SK-N-SH treated with all-trans-retinoic acid at 6 μM for 48 hours (cell line): ENCODE measurements at regions not wholly inside any gene's neighbourhood (a gene's known extent, or its start where the extent isn't known, plus 50 kb on each side); places are given as distances from the start of the nearest gene placed in this dataset.

Experiments
- ATAC-seq: fragments of 200-7000 bp; cut with Tn5 transposase; 3 replicates; pipeline ENCODE4 v1.9.1; 2020; ENCODE audit warnings: mild to moderate bottlenecking, moderate library complexity
- ARNTL ChIP-seq: fragments of 450-650 bp; formaldehyde crosslinking; IDR thresholded peaks from 2 replicates; pipeline ENCODE4 v1.5.0; 2020; ENCODE audit warnings: low read depth, mild to moderate bottlenecking, moderate library complexity, borderline replicate concordance
- BACH2 ChIP-seq: fragments of 250-450 bp; sonication (Bioruptor Pico); IDR thresholded peaks from 2 replicates; pipeline ENCODE4 v1.9.0; 2021; ENCODE audit warnings: mild to moderate bottlenecking, borderline replicate concordance
- CSDC2 ChIP-seq: fragments of 250-450 bp; sonication (Bioruptor Pico); IDR thresholded peaks from 2 replicates; pipeline ENCODE4 v1.5.0; 2020; ENCODE audit warnings: mild to moderate bottlenecking, moderate library complexity
- GLIS3 ChIP-seq: fragments of 250-450 bp; sonication (Bioruptor Pico); IDR thresholded peaks from 2 replicates; pipeline ENCODE4 v1.5.0; 2020; ENCODE audit warnings: mild to moderate bottlenecking, moderate library complexity
- ISL1 ChIP-seq: fragments of 250-450 bp; sonication (Bioruptor Pico); IDR thresholded peaks from 2 replicates; pipeline ENCODE4 v2.1.2; 2022; ENCODE audit warnings: mild to moderate bottlenecking, moderate library complexity
- PPARA ChIP-seq: fragments of 250-450 bp; sonication (Bioruptor Pico); IDR thresholded peaks from 2 replicates; pipeline ENCODE4 v1.5.0; 2020; ENCODE audit warnings: mild to moderate bottlenecking, borderline replicate concordance
- RARB ChIP-seq: fragments of 250-450 bp; sonication (Bioruptor Pico); IDR thresholded peaks from 2 replicates; pipeline ENCODE4 v1.8.0; 2021; ENCODE audit warnings: mild to moderate bottlenecking, moderate library complexity
- SNAI2 ChIP-seq: fragments of 250-450 bp; sonication (Bioruptor Pico); IDR thresholded peaks from 2 replicates; pipeline ENCODE4 v1.5.0; 2020; ENCODE audit warnings: mild to moderate bottlenecking, moderate library complexity
- TCF4 ChIP-seq: fragments of 250-450 bp; sonication (Bioruptor Pico); IDR thresholded peaks from 2 replicates; pipeline ENCODE4 v1.8.0; 2021; ENCODE audit warnings: mild to moderate bottlenecking, moderate library complexity, borderline replicate concordance
- TOX ChIP-seq: fragments of 250-450 bp; sonication (Bioruptor Pico); IDR thresholded peaks from 2 replicates; pipeline ENCODE4 v1.8.0; 2021; ENCODE audit warnings: mild to moderate bottlenecking, moderate library complexity, borderline replicate concordance
- ZC3H10 ChIP-seq: fragments of 250-450 bp; sonication (Bioruptor Pico); IDR thresholded peaks from 2 replicates; pipeline ENCODE4 v1.5.1; 2021; ENCODE audit warnings: mild to moderate bottlenecking, moderate library complexity
- ZFP3 ChIP-seq: fragments of 250-450 bp; sonication (Bioruptor Pico); IDR thresholded peaks from 2 replicates; pipeline ENCODE4 v1.5.0; 2020; ENCODE audit warnings: mild to moderate bottlenecking, moderate library complexity
- ZFP30 ChIP-seq: fragments of 450-650 bp; formaldehyde crosslinking; IDR thresholded peaks from 2 replicates; pipeline ENCODE4 v1.5.0; 2022; ENCODE audit warnings: mild to moderate bottlenecking, moderate library complexity
- ZNF565 ChIP-seq: fragments of 450-650 bp; formaldehyde crosslinking; conservative IDR thresholded peaks from 2 replicates; pipeline ENCODE4 v1.5.0; 2020; ENCODE audit warnings: low read depth, mild to moderate bottlenecking, moderate library complexity
- ZNF8 ChIP-seq: fragments of 450-650 bp; formaldehyde crosslinking; IDR thresholded peaks from 2 replicates; pipeline ENCODE4 v1.5.0; 2020; ENCODE audit warnings: mild to moderate bottlenecking, moderate library complexity
- TF ChIP-seq, protein P1 (sequence below): fragments of 250-450 bp; sonication (Bioruptor Pico); IDR thresholded peaks from 2 replicates; pipeline ENCODE4 v1.8.0; 2021; ENCODE audit warnings: low read depth, mild to moderate bottlenecking, moderate library complexity, borderline replicate concordance
- TF ChIP-seq, protein P2 (sequence below): fragments of 250-450 bp; sonication (Bioruptor Pico); IDR thresholded peaks from 2 replicates; pipeline ENCODE4 v1.8.0; 2020; ENCODE audit warnings: mild to moderate bottlenecking, moderate library complexity, borderline replicate concordance
- TF ChIP-seq, protein P3 (sequence below): fragments of 250-450 bp; sonication (Bioruptor Pico); IDR thresholded peaks from 2 replicates; pipeline ENCODE4 v1.5.0; 2020; ENCODE audit warnings: mild to moderate bottlenecking, moderate library complexity

- TF ChIP-seq, protein P1, sequence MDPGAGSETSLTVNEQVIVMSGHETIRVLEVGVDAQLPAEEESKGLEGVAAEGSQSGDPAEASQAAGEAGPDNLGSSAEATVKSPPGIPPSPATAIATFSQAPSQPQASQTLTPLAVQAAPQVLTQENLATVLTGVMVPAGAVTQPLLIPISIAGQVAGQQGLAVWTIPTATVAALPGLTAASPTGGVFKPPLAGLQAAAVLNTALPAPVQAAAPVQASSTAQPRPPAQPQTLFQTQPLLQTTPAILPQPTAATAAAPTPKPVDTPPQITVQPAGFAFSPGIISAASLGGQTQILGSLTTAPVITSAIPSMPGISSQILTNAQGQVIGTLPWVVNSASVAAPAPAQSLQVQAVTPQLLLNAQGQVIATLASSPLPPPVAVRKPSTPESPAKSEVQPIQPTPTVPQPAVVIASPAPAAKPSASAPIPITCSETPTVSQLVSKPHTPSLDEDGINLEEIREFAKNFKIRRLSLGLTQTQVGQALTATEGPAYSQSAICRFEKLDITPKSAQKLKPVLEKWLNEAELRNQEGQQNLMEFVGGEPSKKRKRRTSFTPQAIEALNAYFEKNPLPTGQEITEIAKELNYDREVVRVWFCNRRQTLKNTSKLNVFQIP (CRISPR knock-in tag): no peak
- no peak for TF ChIP-seq GLIS3
- TF ChIP-seq, protein P2, sequence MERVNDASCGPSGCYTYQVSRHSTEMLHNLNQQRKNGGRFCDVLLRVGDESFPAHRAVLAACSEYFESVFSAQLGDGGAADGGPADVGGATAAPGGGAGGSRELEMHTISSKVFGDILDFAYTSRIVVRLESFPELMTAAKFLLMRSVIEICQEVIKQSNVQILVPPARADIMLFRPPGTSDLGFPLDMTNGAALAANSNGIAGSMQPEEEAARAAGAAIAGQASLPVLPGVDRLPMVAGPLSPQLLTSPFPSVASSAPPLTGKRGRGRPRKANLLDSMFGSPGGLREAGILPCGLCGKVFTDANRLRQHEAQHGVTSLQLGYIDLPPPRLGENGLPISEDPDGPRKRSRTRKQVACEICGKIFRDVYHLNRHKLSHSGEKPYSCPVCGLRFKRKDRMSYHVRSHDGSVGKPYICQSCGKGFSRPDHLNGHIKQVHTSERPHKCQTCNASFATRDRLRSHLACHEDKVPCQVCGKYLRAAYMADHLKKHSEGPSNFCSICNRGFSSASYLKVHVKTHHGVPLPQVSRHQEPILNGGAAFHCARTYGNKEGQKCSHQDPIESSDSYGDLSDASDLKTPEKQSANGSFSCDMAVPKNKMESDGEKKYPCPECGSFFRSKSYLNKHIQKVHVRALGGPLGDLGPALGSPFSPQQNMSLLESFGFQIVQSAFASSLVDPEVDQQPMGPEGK: no peak
- no peak for TF ChIP-seq ISL1 (CRISPR knock-in tag)
- TF ChIP-seq CSDC2 (CRISPR knock-in tag): no peak
- TF ChIP-seq ZC3H10: no peak
- no peak for TF ChIP-seq RARB
Observed at GRCh38 chr5:39730699-39731098, 305.9 kb upstream of the DAB2 start (continued).

DNA sequence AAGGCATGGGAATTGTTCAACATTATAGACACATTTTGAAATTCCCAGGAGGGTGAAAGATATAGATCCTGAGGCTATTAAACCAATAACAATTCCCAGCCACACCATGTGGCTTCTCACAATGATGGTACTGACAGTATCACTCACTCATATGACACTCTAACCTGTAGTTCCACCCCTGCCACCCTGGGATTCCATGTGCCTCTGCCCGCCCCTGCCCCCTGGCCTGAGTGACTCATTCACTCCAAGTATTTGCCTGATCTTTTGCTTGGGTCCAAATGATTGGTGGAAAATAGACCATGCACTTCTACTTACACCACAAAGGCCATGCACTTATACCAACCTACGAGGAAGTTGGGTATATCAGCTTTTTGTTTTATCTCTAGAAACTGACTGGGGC, 305.2 kb upstream of the DAB2 start:
- no peak for TF ChIP-seq TCF4 (CRISPR knock-in tag)
- TF ChIP-seq SNAI2 (CRISPR knock-in tag): no peak
- TF ChIP-seq BACH2 (CRISPR knock-in tag): no peak
- TF ChIP-seq, protein P3, sequence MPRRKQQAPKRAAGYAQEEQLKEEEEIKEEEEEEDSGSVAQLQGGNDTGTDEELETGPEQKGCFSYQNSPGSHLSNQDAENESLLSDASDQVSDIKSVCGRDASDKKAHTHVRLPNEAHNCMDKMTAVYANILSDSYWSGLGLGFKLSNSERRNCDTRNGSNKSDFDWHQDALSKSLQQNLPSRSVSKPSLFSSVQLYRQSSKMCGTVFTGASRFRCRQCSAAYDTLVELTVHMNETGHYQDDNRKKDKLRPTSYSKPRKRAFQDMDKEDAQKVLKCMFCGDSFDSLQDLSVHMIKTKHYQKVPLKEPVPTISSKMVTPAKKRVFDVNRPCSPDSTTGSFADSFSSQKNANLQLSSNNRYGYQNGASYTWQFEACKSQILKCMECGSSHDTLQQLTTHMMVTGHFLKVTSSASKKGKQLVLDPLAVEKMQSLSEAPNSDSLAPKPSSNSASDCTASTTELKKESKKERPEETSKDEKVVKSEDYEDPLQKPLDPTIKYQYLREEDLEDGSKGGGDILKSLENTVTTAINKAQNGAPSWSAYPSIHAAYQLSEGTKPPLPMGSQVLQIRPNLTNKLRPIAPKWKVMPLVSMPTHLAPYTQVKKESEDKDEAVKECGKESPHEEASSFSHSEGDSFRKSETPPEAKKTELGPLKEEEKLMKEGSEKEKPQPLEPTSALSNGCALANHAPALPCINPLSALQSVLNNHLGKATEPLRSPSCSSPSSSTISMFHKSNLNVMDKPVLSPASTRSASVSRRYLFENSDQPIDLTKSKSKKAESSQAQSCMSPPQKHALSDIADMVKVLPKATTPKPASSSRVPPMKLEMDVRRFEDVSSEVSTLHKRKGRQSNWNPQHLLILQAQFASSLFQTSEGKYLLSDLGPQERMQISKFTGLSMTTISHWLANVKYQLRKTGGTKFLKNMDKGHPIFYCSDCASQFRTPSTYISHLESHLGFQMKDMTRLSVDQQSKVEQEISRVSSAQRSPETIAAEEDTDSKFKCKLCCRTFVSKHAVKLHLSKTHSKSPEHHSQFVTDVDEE (CRISPR knock-in tag): no peak
- ATAC-seq: no peak

DNA sequence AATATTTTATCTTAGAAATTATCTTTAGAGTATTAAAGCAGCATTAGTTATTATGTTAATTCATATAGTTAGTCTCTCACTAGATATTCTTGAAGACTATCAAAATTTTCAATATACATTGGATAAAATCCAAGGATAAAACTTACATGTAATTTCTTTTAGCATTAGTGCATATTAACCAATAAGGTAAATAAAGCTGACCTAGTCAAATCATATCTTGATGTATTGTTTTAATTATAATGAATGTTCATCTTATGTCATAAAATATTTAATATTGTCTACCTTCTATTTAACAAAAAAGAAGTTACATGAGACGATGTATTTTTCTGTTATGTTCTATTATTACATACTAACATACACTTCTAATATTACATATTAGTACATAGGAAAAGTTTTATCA, 301.7 kb upstream of the DAB2 start:
- TF ChIP-seq ZNF565 (CRISPR knock-in tag) (no peak), ZFP3 (CRISPR knock-in tag) (no peak)
- TF ChIP-seq, all 23 proteins: peak for 0
- ATAC-seq: no peak

GRCh38 chr5:39721394-39721793, 296.6 kb upstream of the DAB2 start:
- no peak for ATAC-seq
- TF ChIP-seq TCF4 (CRISPR knock-in tag) (no peak), CSDC2 (CRISPR knock-in tag) (no peak), ZNF8 (no peak), ZFP30 (CRISPR knock-in tag) (no peak), ARNTL (CRISPR knock-in tag) (no peak)
- TF ChIP-seq, protein P3 (CRISPR knock-in tag): no peak

DNA sequence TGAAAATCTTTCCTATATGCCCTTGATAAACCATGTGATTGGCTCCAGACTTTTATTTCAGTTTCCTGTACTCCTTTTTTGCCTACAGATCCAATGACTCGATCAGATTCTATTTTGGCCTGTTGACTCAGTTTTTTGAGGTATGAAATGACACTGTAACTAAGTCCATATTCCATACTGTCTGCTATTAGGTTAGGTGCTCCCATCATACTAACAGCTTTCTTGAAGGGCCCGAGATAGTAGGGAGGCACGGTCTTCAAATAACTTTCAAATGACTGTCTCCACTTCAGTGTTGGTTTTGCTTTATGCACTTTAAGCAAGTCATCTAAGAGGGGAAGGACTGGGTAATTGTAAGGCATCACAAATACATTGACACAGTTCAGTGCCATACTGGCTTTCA, 295.4 kb upstream of the DAB2 start:
- ATAC-seq: no peak
- no peak for TF ChIP-seq ZNF8
- no peak for TF ChIP-seq TOX
- TF ChIP-seq ARNTL (CRISPR knock-in tag): no peak
- no peak for TF ChIP-seq CSDC2 (CRISPR knock-in tag)
- no peak for TF ChIP-seq ZC3H10
- TF ChIP-seq, protein P3 (CRISPR knock-in tag): no peak
- no peak for TF ChIP-seq GLIS3
- no peak for TF ChIP-seq PPARA (CRISPR knock-in tag)
- TF ChIP-seq BACH2 (CRISPR knock-in tag): no peak
- TF ChIP-seq, protein P1 (CRISPR knock-in tag): no peak
- TF ChIP-seq, protein P2: no peak
